ENCODE measurements at regions not wholly inside any gene's neighbourhood (a gene's known extent, or its start where the extent isn't known, plus 50 kb on each side); places are given as distances from the start of the nearest gene placed in this dataset.

DNA sequence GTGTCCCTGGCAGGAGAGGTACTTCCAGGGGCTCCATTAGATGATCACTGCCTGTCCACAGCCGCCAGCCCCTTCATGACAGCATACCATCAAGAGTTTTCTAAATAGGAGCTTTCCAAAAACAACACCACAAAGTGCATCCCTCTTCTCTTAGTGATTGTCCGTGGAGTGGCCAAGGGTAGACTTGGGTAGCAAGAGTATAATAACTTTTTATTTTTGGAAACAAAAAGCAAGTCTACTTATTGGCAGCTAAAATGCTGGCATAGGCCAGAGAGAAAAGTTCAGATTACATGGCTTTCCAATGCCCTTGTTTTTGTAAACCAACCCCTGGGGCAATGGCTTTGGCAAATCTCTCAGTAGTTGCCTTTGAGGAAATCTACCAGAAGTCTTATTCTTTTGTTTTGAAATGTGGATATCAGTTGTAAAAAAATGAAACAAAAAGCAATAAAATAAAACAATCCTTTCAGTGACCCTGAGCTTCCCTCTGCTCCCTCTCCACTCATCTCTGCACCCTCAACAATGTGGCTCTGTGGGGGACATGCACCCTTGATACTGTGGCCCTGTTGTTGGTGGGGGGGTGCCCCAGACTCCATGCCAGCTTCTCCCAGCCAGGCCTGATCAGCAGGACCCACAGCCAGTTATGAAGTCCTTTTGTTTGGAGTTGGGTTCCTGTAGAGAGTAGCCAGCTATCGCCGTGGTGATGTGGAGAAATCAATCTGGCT lies 294.1 kb downstream of the DLEU7 start:
- TF ChIP-seq, protein P1, sequence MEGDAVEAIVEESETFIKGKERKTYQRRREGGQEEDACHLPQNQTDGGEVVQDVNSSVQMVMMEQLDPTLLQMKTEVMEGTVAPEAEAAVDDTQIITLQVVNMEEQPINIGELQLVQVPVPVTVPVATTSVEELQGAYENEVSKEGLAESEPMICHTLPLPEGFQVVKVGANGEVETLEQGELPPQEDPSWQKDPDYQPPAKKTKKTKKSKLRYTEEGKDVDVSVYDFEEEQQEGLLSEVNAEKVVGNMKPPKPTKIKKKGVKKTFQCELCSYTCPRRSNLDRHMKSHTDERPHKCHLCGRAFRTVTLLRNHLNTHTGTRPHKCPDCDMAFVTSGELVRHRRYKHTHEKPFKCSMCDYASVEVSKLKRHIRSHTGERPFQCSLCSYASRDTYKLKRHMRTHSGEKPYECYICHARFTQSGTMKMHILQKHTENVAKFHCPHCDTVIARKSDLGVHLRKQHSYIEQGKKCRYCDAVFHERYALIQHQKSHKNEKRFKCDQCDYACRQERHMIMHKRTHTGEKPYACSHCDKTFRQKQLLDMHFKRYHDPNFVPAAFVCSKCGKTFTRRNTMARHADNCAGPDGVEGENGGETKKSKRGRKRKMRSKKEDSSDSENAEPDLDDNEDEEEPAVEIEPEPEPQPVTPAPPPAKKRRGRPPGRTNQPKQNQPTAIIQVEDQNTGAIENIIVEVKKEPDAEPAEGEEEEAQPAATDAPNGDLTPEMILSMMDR (IDR thresholded peaks at IDR 0.05; ENCODE audit: low read depth, low read length) = no peak
- TF ChIP-seq POLR2A (IDR thresholded peaks at IDR 0.05; ENCODE audit: extremely low read depth, insufficient read length) = no peak
